Thyroid gland (tissue), 4 donors: ENCODE measurements at regions not wholly inside any gene's neighbourhood (a gene's known extent, or its start where the extent isn't known, plus 50 kb on each side); places are given as distances from the start of the nearest gene placed in this dataset.

Source experiments
- POLR2A ChIP-seq, 2 donors: fragments of 450-650 bp; IDR thresholded peaks; one replicate each; pipeline ENCODE4 v1.6.1; 2017; ENCODE audit warnings: antibody characterized with exemption in 2 of 2, mild to moderate bottlenecking in 2 of 2, moderate library complexity in 1 of 2
- TF ChIP-seq, protein P1 (sequence below), 6 experiments: fragments of 200-600 bp in 3 of 6; fragments of 450-650 bp in 3 of 6; sonication (generic) in 3 of 6; IDR thresholded peaks; one replicate each; pipeline ENCODE4 v1.5.1; 2016 to 2019; ENCODE audit warnings: antibody characterized with exemption in 6 of 6, mild to moderate bottlenecking in 2 of 6, inconsistent platforms in 1 of 6, moderate library complexity in 1 of 6

DNA sequence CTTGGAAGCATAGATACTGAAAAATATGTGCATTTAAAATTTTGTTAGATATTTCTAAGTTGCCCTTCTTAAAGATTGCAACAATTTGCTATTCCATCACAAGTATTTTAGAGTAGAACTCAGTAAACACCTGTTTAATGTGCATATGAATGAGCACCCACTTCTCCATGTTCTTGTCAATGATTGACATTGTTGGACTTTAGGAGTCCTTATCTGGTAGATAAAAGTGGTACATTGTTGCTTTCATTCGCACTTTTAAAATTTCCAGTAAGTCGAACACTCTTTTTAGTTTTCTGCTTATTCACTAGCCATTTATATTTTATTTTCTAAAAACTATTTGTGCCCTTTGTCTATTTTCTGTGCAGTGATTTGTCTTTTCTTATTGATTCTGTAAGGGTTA lies 478.3 kb downstream of the SOX2 start:
- TF ChIP-seq, protein P1, sequence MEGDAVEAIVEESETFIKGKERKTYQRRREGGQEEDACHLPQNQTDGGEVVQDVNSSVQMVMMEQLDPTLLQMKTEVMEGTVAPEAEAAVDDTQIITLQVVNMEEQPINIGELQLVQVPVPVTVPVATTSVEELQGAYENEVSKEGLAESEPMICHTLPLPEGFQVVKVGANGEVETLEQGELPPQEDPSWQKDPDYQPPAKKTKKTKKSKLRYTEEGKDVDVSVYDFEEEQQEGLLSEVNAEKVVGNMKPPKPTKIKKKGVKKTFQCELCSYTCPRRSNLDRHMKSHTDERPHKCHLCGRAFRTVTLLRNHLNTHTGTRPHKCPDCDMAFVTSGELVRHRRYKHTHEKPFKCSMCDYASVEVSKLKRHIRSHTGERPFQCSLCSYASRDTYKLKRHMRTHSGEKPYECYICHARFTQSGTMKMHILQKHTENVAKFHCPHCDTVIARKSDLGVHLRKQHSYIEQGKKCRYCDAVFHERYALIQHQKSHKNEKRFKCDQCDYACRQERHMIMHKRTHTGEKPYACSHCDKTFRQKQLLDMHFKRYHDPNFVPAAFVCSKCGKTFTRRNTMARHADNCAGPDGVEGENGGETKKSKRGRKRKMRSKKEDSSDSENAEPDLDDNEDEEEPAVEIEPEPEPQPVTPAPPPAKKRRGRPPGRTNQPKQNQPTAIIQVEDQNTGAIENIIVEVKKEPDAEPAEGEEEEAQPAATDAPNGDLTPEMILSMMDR (IDR thresholded peaks at IDR 0.05), result no peak
- TF ChIP-seq POLR2A (IDR thresholded peaks at IDR 0.05), result no peak
